Endothelial cell of umbilical vein (primary cell): ENCODE measurements at regions not wholly inside any gene's neighbourhood (a gene's known extent, or its start where the extent isn't known, plus 50 kb on each side); places are given as distances from the start of the nearest gene placed in this dataset.

Experiments
- BruUV-seq: library from RNA; stranded (reverse); fragments of 400-500 nt; replicated peaks from 2 replicates; lab custom pipeline; 2021; lab: Mats Ljungman, UMichigan
- CTCF ChIA-PET: fragments of 300-600, 350-600 bp; sonication (Branson Sonifier 250); formaldehyde crosslinking; loops from one replicate; lab custom pipeline; 2021; ENCODE audit warnings: antibody characterized with exemption, inconsistent platforms; lab: Charles Lee
- POLR2A ChIA-PET: fragments of 300-600, 350-600 bp; sonication (Branson Sonifier 250); formaldehyde crosslinking; loops from one replicate; lab custom pipeline; 2021; ENCODE audit warnings: antibody characterized with exemption, inconsistent platforms; lab: Charles Lee
- DNase-seq: peaks from one replicate; pipeline ENCODE4 v3.0.0-alpha.2; 2011; ENCODE audit warnings: low read depth, low spot score
- FAIRE-seq: peaks from 2 replicates; lab custom pipeline; 2011; peaks lifted over from hg19 to GRCh38; lab: Jason Lieb, UNC
- H2AFZ ChIP-seq: 2 replicates; pipeline ENCODE4 v1.6.0; 2012; ENCODE audit warnings: low read depth, low read length, control low read depth, inconsistent platforms
- H3K27ac ChIP-seq: 2 replicates; pipeline ENCODE4 v1.5.1; 2011; ENCODE audit warnings: low read depth, mild to moderate bottlenecking, control low read depth, low read length, moderate library complexity; ENCODE audit not compliant: insufficient read depth
- H3K27me3 ChIP-seq, 2 experiments: 2 replicates each; pipeline versions ENCODE4 v1.6.0 to v1.6.1; 2011; ENCODE audit warnings: low read length in 2 of 2, mixed read lengths in 1 of 2; ENCODE audit not compliant: control insufficient read depth in 2 of 2, insufficient read depth in 2 of 2
- H3K36me3 ChIP-seq, 2 experiments: 2 replicates in 1 of 2; 3 replicates in 1 of 2; pipeline ENCODE4 v1.5.1; 2011; ENCODE audit warnings: low read length in 2 of 2, mild to moderate bottlenecking in 1 of 2, moderate library complexity in 1 of 2; ENCODE audit not compliant: control insufficient read depth in 2 of 2, insufficient read depth in 2 of 2; ENCODE audit errors: extremely low read depth in 1 of 2
- H3K4me1 ChIP-seq: 3 replicates; pipeline ENCODE4 v1.5.1; 2011; ENCODE audit warnings: mild to moderate bottlenecking, low read length; ENCODE audit not compliant: control insufficient read depth, insufficient read depth; ENCODE audit errors: extremely low read depth
- H3K4me2 ChIP-seq: 2 replicates; pipeline ENCODE4 v1.6.1; 2011; ENCODE audit warnings: low read length, control low read depth, mixed read lengths; ENCODE audit not compliant: insufficient read depth
- H3K4me3 ChIP-seq, 3 experiments: fragments of 200-600 bp in 1 of 3; sonication (generic), shearing (Covaris generic) in 1 of 3; replicated peaks in 1 of 3; 2 replicates each; pipeline ENCODE4 v1.5.1; 2011 to 2016; ENCODE audit warnings: control low read depth in 3 of 3, low read length in 3 of 3, mild to moderate bottlenecking in 2 of 3, inconsistent platforms in 1 of 3, low read depth in 1 of 3, moderate library complexity in 1 of 3; ENCODE audit not compliant: insufficient read depth in 1 of 3
- H3K79me2 ChIP-seq: 2 replicates; pipeline ENCODE4 v1.6.0; 2012; ENCODE audit warnings: low read length, inconsistent platforms; ENCODE audit not compliant: control insufficient read depth, insufficient read depth
- H3K9ac ChIP-seq: replicated peaks from 2 replicates; pipeline ENCODE3; 2011; ENCODE audit warnings: low read length, control low read depth; ENCODE audit not compliant: insufficient read depth; ENCODE audit errors: extremely low read depth
- H3K9me1 ChIP-seq: replicated peaks from 3 replicates; pipeline ENCODE4 v1.6.0; 2011; ENCODE audit warnings: mild to moderate bottlenecking, low read length; ENCODE audit not compliant: control insufficient read depth, insufficient read depth; ENCODE audit errors: extremely low read depth
- H3K9me3 ChIP-seq: replicated peaks from 2 replicates; pipeline ENCODE4 v1.5.1; 2012; ENCODE audit warnings: low read length, inconsistent platforms; ENCODE audit not compliant: control insufficient read depth, insufficient read depth
- H4K20me1 ChIP-seq: replicated peaks from 2 replicates; pipeline ENCODE3; 2011; ENCODE audit warnings: mild to moderate bottlenecking, low read length; ENCODE audit not compliant: control insufficient read depth, insufficient read depth; ENCODE audit errors: extremely low read depth
- EZH2 ChIP-seq: IDR thresholded peaks from 2 replicates; pipeline ENCODE4 v1.6.1; 2012; ENCODE audit warnings: borderline replicate concordance, low read depth, mild to moderate bottlenecking, moderate library complexity, low read length, inconsistent platforms; ENCODE audit not compliant: severe bottlenecking
- FOS ChIP-seq: IDR thresholded peaks from 2 replicates; pipeline ENCODE4 v1.6.1; 2011; ENCODE audit warnings: mild to moderate bottlenecking, low read length, moderate library complexity, borderline replicate concordance; ENCODE audit not compliant: insufficient read depth
- GATA2 ChIP-seq: IDR thresholded peaks from 2 replicates; pipeline ENCODE4 v1.7.0; 2011; ENCODE audit warnings: low read depth, mild to moderate bottlenecking, moderate library complexity, mixed read lengths, low read length; ENCODE audit not compliant: insufficient read length, insufficient read depth
- JUN ChIP-seq: IDR thresholded peaks from 2 replicates; pipeline ENCODE4 v1.6.1; 2011; ENCODE audit warnings: borderline replicate concordance, low read depth; ENCODE audit not compliant: insufficient read length, insufficient read depth
- MYC ChIP-seq: IDR thresholded peaks from one replicate; pipeline ENCODE4 v1.6.1; 2011; ENCODE audit warnings: mild to moderate bottlenecking, low read depth, low read length
- POLR2A ChIP-seq: IDR thresholded peaks from 2 replicates; pipeline ENCODE4 v1.6.1; 2012; ENCODE audit warnings: low read depth, mild to moderate bottlenecking, control low read depth, low read length
- POLR2AphosphoS5 ChIP-seq: IDR thresholded peaks from 2 replicates; pipeline ENCODE4 v1.6.1; 2012; ENCODE audit warnings: low read depth, mild to moderate bottlenecking, control low read depth, low read length, moderate library complexity; ENCODE audit not compliant: insufficient read depth
- dilution Hi-C: fragments of 300-500 bp; cut with MboI; formaldehyde crosslinking; loops from one replicate; pipeline ENCODE4 v1.15.0; 2019; ENCODE audit warnings: low sequenced_read_pairs; ENCODE audit not compliant: extremely low pct_ligation_motif_present
- intact Hi-C: fragments of 100-400 bp; cut with micrococcal nuclease; formaldehyde crosslinking; loops from one replicate; pipeline ENCODE4 v1.10.0; 2022
- TF ChIP-seq, protein P1 (sequence below): IDR thresholded peaks from 2 replicates; pipeline ENCODE4 v1.6.1; 2011; ENCODE audit not compliant: insufficient read depth, insufficient read length
- TF ChIP-seq, protein P2 (sequence below), 2 donors: IDR thresholded peaks; 1 replicate in 1 of 2; 2 replicates in 1 of 2; pipeline ENCODE4 v1.5.1; 2011; ENCODE audit warnings: low read length in 2 of 2, mild to moderate bottlenecking in 2 of 2, moderate library complexity in 2 of 2, control low read depth in 1 of 2, inconsistent platforms in 1 of 2, low read depth in 1 of 2; ENCODE audit not compliant: insufficient read depth in 1 of 2; ENCODE audit errors: extremely low read depth in 1 of 2

DNA sequence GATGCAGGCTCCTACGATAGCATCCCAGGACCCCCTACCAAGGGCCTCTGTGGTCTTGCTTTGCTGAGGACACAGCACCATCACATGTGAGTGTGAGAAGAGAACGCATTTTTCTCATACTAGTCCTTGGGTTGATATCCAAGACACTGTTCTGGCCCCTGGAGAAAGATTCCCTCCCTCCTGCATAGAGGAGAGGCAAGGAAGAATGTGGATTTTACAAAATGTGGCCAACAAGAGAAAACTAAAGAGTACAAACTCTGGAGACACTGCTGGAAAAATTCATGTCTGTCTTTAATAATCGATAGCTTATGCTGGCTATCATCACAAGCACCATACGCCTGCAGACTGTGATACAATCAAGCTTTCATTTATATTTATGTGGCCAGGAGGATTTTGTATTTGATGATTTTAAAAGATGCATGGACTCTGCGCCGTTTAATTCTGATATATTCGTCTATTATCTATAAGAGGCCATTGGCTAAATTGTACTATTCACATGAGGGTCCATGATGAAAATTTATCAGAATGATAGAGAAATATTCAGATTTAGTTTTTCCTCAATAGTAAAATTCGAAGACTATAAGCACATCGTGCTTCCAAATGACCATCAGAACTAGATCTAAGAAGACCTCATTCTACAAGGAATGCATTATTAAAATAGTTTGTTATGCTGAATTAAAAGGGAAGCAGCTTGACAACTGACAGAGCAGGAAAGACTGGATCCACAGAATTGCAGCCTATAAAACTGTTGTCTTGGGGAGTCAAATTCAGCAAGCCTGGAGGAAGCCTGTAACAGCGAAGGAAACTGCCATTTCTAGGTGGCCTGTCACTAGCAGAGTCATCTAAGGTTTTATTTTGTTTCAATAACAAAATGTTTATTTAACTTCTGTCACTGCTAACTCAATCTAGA, 578.7 kb downstream of the DIAPH3 start:
- H3K36me3 ChIP-seq, result no peaks in the 10 kb centered on the region
- no peak for FAIRE-seq
- intact Hi-C loops (no loop called here), dilution Hi-C loops (no loop called here)
- ChIA-PET POLR2A (no interaction called here), CTCF (no interaction called here)
- H3K9me1 ChIP-seq, result no peaks in the 10 kb centered on the region
- H4K20me1 ChIP-seq, result no peaks in the 10 kb centered on the region
- H3K4me2 ChIP-seq, result no peak overlapping the region
- no peaks in the 10 kb centered on the region for H3K27me3 ChIP-seq
- H3K4me3 ChIP-seq, result no peak overlapping the region
- H3K4me1 ChIP-seq, result no peaks in the 10 kb centered on the region
- no peaks in the 10 kb centered on the region for H3K79me2 ChIP-seq
- TF ChIP-seq JUN, result no peak
- no peak for TF ChIP-seq EZH2
- TF ChIP-seq, protein P1, sequence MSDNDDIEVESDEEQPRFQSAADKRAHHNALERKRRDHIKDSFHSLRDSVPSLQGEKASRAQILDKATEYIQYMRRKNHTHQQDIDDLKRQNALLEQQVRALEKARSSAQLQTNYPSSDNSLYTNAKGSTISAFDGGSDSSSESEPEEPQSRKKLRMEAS, result no peak
- no peak for TF ChIP-seq FOS
- TF ChIP-seq, protein P2, sequence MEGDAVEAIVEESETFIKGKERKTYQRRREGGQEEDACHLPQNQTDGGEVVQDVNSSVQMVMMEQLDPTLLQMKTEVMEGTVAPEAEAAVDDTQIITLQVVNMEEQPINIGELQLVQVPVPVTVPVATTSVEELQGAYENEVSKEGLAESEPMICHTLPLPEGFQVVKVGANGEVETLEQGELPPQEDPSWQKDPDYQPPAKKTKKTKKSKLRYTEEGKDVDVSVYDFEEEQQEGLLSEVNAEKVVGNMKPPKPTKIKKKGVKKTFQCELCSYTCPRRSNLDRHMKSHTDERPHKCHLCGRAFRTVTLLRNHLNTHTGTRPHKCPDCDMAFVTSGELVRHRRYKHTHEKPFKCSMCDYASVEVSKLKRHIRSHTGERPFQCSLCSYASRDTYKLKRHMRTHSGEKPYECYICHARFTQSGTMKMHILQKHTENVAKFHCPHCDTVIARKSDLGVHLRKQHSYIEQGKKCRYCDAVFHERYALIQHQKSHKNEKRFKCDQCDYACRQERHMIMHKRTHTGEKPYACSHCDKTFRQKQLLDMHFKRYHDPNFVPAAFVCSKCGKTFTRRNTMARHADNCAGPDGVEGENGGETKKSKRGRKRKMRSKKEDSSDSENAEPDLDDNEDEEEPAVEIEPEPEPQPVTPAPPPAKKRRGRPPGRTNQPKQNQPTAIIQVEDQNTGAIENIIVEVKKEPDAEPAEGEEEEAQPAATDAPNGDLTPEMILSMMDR (IDR thresholded peaks at IDR 0.05; ENCODE audit: extremely low read depth in 1 of 2, insufficient read depth in 1 of 2, low read depth in 1 of 2, low read length in 2 of 2), result no peak
- TF ChIP-seq POLR2A, result no peak
- TF ChIP-seq POLR2AphosphoS5, result no peak
- no peak for TF ChIP-seq MYC
- TF ChIP-seq GATA2, result no peak
- no TSS peak for BruUV-seq
- H3K27ac ChIP-seq, result no peak overlapping the region
- no peak overlapping the region for H2AFZ ChIP-seq
- H3K9me3 ChIP-seq, result no peaks in the 10 kb centered on the region
- no peak overlapping the region for H3K9ac ChIP-seq
- no peak for DNase-seq
